Activated T-cell treated with anti-CD3 and anti-CD28 coated beads, Interleukin-2, amount 50 U/mL, for 4 hours (primary cell): ENCODE measurements at regions not wholly inside any gene's neighbourhood (a gene's known extent, or its start where the extent isn't known, plus 50 kb on each side); places are given as distances from the start of the nearest gene placed in this dataset.

ENCODE experiments used
- ATAC-seq, 2 donors: fragments of 200-7000 bp; cut with Tn5 transposase; one replicate each; pipeline ENCODE4 v1.10.0; 2021
- DNase-seq: peaks from one replicate; pipeline ENCODE4 v3.0.0-alpha.2; 2020
- H3K27me3 Mint-ChIP-seq: one replicate; pipeline ENCODE4 v1.8.0; 2021; ENCODE audit warnings: low read depth, mixed read lengths
- H3K36me3 Mint-ChIP-seq: one replicate; pipeline ENCODE4 v1.8.0; 2022; ENCODE audit warnings: mixed read lengths; ENCODE audit not compliant: insufficient read depth
- H3K4me1 Mint-ChIP-seq: one replicate; pipeline ENCODE4 v1.8.0; 2021; ENCODE audit warnings: low read depth, mixed read lengths
- H3K4me3 Mint-ChIP-seq: one replicate; pipeline ENCODE4 v1.8.0; 2021; ENCODE audit warnings: mild to moderate bottlenecking, moderate library complexity, mixed read lengths
- H3K9me3 Mint-ChIP-seq: one replicate; pipeline ENCODE4 v1.8.0; 2021; ENCODE audit warnings: mixed read lengths

DNA sequence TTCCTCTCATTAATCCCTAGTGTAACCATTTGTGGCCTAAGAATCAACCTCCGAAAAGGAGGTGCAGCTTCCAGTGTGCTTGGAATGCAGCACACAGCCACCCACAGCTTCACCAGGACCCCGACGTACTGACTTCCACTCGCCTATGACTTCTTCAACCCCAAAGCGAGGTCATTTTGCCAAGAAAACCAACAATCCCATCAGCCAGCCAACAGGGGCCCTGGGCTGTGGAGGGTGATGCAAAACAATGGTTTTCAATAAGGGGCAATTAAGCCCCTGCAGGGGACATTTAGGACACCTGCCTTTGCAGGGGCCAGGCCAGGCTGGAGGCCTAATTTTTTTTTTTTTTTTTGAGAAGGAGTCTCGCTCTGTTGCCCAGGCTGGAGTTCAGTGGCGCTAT, 158.1 kb upstream of the SKOR2 start:
- ATAC-seq: no peak
- Mint-ChIP-seq H3K27me3 (peaks cover 2% of the 10 kb centered on the region), H3K4me3 (no peak overlapping the region)

DNA sequence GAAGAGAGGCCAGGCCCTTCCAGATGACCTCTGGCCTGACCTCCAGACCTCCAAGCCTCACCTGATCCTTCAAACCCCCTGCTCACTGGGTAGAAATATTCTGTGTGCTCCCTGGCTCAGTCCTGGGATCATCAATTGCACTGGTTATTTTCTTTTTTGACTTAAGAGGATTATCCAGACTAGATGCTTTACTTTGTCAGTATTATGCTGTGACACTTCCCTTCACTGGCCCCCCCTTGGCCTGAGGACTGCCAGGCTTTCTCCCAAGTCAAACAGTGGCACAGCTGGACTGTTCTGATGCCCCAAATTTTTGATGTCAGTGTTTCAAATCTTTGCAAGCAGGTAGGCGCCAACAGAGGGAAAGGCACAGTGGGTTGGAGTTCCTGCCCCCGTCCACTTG, 156.3 kb upstream of the SKOR2 start:
- Mint-ChIP-seq H3K4me3 (no peak overlapping the region), H3K9me3 (no peaks in the 10 kb centered on the region), H3K36me3 (no peaks in the 10 kb centered on the region), H3K27me3 (peaks cover 4% of the 10 kb centered on the region), H3K4me1 (no peaks in the 10 kb centered on the region)
- DNase-seq: no peak
- ATAC-seq: no peak

More for the DNA sequence above, 158.1 kb upstream of the SKOR2 start:
- H3K9me3 Mint-ChIP-seq: no peaks in the 10 kb centered on the region
- no peaks in the 10 kb centered on the region for H3K4me1 Mint-ChIP-seq
- H3K36me3 Mint-ChIP-seq: no peaks in the 10 kb centered on the region
- DNase-seq: no peak

- Mint-ChIP-seq H3K27me3 (peaks cover 4% of the 10 kb centered on the region), H3K4me1 (no peaks in the 10 kb centered on the region), H3K4me3 (no peak overlapping the region), H3K9me3 (no peaks in the 10 kb centered on the region), H3K36me3 (no peaks in the 10 kb centered on the region)
- DNase-seq (no peak), ATAC-seq (no peak)
Observed at GRCh38 chr18:47404845-47405244, 153.4 kb upstream of the SKOR2 start.

- ATAC-seq (no peak), DNase-seq (no peak)
- Mint-ChIP-seq H3K4me3 (no peak overlapping the region), H3K36me3 (no peaks in the 10 kb centered on the region), H3K27me3 (peaks cover 4% of the 10 kb centered on the region), H3K9me3 (no peaks in the 10 kb centered on the region), H3K4me1 (no peaks in the 10 kb centered on the region)
Observed at GRCh38 chr18:47403949-47404348, 152.5 kb upstream of the SKOR2 start.

DNA sequence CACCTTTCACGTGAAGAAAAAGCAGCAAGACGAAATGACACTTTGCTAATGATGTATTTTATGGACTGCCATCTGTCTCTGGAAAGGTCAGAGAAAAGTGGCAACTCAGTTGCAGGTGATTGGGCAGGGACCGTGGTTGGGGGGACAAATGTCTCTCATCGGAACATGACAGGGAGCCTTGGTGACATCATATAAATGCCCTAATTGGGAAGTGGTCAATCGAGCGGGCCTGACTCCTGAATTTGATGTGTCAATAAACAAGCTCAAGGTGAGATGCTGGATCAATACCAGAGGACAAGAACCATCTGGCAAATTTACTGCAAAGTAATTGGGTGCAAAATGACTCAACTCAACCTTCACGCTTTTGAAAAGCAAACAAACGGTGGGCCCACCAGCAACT, 151.9 kb upstream of the SKOR2 start:
- Mint-ChIP-seq H3K27me3 (peaks cover 4% of the 10 kb centered on the region), H3K4me3 (no peak overlapping the region), H3K9me3 (no peaks in the 10 kb centered on the region), H3K36me3 (no peaks in the 10 kb centered on the region), H3K4me1 (no peaks in the 10 kb centered on the region)
- no peak for DNase-seq
- no peak for ATAC-seq

DNA sequence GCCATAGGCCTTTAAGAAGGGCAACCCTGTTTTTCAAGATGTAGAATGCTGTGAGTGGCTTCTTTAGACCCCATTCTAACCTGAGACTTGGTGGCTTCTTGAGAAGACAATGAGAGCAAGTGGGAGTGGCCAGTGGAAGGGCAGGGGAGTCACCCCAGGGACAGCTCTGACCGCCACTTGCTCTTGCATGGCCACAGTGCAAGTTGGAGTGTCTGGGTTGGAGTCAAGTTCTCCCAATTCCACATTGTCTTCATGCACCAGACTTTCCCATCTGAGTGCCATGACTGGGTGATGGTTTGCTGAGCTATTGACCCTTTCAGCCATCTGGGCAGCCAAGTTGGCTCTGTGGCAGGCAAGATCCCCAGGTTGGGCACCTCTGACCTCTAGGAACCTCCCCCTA, 148.0 kb upstream of the SKOR2 start:
- peaks cover 4% of the 10 kb centered on the region for H3K27me3 Mint-ChIP-seq
- ATAC-seq (no peak), DNase-seq (no peak)
- H3K9me3 Mint-ChIP-seq: peaks cover 7% of the 10 kb centered on the region
- no peak overlapping the region for H3K4me3 Mint-ChIP-seq
- no peaks in the 10 kb centered on the region for H3K4me1 Mint-ChIP-seq
- H3K36me3 Mint-ChIP-seq: no peaks in the 10 kb centered on the region

GRCh38 chr18:47397671-47398319, 146.3 kb upstream of the SKOR2 start:
- H3K4me1 Mint-ChIP-seq: no peaks in the 10 kb centered on the region
- H3K4me3 Mint-ChIP-seq: no peak overlapping the region
- H3K27me3 Mint-ChIP-seq: peaks cover under 1% of the 10 kb centered on the region
- ATAC-seq: no peak
- H3K9me3 Mint-ChIP-seq: peaks cover 7% of the 10 kb centered on the region
- no peak for DNase-seq
- H3K36me3 Mint-ChIP-seq: no peaks in the 10 kb centered on the region

DNA sequence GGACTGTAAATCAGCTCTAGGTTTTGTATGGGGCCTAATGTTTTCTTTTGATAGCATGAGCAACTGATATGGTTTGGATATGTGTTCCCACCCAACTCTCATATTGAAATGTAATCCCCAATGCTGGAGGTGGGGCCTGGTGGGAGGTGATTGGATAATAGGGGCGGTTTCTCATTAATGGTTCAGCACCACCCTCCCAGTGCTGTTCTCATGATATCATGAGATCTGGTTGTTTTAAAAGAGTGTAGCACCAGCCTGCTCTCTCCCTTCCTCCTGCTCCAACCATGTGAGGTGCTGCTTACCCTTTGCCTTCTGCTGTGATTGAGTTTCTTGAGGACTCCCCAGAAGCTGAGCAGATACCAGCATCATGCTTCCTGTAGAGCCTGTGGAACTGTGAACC, 140.2 kb upstream of the SKOR2 start:
- Mint-ChIP-seq H3K4me1 (no peaks in the 10 kb centered on the region), H3K36me3 (no peaks in the 10 kb centered on the region), H3K4me3 (no peak overlapping the region), H3K27me3 (peaks cover 2% of the 10 kb centered on the region), H3K9me3 (no peaks in the 10 kb centered on the region)
- DNase-seq (no peak), ATAC-seq (no peak)

GRCh38 chr18:47390410-47391024, 139.1 kb upstream of the SKOR2 start:
- H3K27me3 Mint-ChIP-seq: peaks cover 4% of the 10 kb centered on the region
- H3K4me3 Mint-ChIP-seq: no peak overlapping the region
- H3K36me3 Mint-ChIP-seq: no peaks in the 10 kb centered on the region
- no peak for ATAC-seq
- H3K4me1 Mint-ChIP-seq: no peaks in the 10 kb centered on the region
- no peak for DNase-seq
- H3K9me3 Mint-ChIP-seq: no peaks in the 10 kb centered on the region

DNA sequence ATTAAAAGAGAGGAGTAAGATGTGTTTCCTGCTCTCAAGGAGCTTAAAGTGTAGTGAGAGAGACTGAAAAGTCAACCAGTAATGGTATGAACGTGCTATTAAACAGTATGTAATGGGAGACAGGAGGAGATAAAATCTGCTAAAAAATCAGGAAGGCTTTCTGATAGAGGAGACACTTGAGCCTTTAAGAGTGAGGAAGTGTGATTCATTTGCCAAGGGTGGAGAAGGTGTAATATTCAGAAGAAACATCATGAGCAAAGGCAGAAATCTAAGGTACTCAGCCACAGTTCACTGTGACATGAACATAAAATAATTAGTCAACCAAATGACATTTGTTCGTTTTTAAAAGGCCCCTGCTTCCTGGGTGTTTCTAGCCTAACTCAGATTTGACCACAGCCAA, 137.8 kb upstream of the SKOR2 start:
- DNase-seq: no peak
- Mint-ChIP-seq H3K27me3 (peaks cover 4% of the 10 kb centered on the region), H3K4me3 (no peak overlapping the region), H3K9me3 (no peaks in the 10 kb centered on the region), H3K4me1 (no peaks in the 10 kb centered on the region), H3K36me3 (no peaks in the 10 kb centered on the region)
- ATAC-seq: no peak

GRCh38 chr18:47387864-47388263, 136.4 kb upstream of the SKOR2 start:
- no peak for DNase-seq
- H3K9me3 Mint-ChIP-seq: no peaks in the 10 kb centered on the region
- H3K4me1 Mint-ChIP-seq: no peaks in the 10 kb centered on the region
- H3K4me3 Mint-ChIP-seq: no peak overlapping the region
- ATAC-seq: no peak
- H3K27me3 Mint-ChIP-seq: peaks cover 4% of the 10 kb centered on the region
- H3K36me3 Mint-ChIP-seq: no peaks in the 10 kb centered on the region

DNA sequence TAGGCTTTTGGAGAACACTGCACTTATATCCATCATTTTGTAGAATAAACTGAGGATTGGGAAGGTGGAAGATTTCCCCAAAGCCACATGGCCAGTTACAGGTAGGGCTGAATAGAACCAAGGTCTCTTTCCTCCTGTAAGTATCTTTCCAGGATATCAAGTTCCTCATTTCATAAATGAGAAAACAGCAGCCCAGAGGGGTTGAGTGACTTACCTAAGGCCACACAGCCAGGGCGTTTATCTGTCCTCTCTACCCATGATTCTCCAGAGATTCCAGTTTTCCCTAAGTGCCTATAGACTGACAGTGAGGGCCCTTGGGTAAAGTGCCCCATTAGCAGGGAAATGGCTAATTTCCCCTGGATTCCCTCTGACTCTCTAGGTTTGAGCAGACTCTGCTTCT, 132.3 kb upstream of the SKOR2 start:
- DNase-seq (no peak), ATAC-seq (no peak)
- Mint-ChIP-seq H3K27me3 (peaks cover 2% of the 10 kb centered on the region), H3K4me1 (no peaks in the 10 kb centered on the region), H3K4me3 (no peak overlapping the region), H3K36me3 (no peaks in the 10 kb centered on the region), H3K9me3 (no peaks in the 10 kb centered on the region)

GRCh38 chr18:47381975-47382570, 130.6 kb upstream of the SKOR2 start:
- Mint-ChIP-seq H3K36me3 (no peaks in the 10 kb centered on the region), H3K9me3 (no peaks in the 10 kb centered on the region), H3K27me3 (peaks cover 2% of the 10 kb centered on the region), H3K4me3 (no peak overlapping the region), H3K4me1 (no peaks in the 10 kb centered on the region)
- no peak for DNase-seq
- ATAC-seq: no peak

- Mint-ChIP-seq H3K27me3 (peaks cover 5% of the 10 kb centered on the region), H3K9me3 (no peaks in the 10 kb centered on the region), H3K4me1 (no peaks in the 10 kb centered on the region), H3K4me3 (no peak overlapping the region), H3K36me3 (no peaks in the 10 kb centered on the region)
- no peak for ATAC-seq
- no peak for DNase-seq
Observed at GRCh38 chr18:47380153-47380552, 128.7 kb upstream of the SKOR2 start.

DNA sequence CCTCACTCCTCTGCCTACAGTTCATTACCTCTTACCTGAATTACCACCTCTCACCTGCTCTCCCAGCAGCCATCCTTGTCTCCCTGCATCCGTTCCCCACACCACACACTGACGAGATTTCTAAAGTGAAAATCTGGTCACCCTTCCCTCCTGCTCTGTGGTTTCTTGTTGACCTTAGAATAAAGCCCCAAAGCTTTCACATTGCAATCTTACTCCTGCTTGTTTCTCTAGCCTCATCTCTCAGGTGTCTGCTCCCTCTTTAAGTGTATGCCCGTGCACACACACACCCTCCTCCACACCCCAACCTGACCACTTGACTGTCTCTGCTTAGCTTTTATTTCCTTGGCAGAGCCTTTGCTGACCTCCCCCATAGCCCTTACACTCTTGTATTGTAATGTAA, 122.0 kb upstream of the SKOR2 start:
- H3K27me3 Mint-ChIP-seq: peaks cover 15% of the 10 kb centered on the region
- no peaks in the 10 kb centered on the region for H3K4me1 Mint-ChIP-seq
- DNase-seq (no peak), ATAC-seq (no peak)
- H3K9me3 Mint-ChIP-seq: peaks cover 4% of the 10 kb centered on the region
- no peaks in the 10 kb centered on the region for H3K36me3 Mint-ChIP-seq
- H3K4me3 Mint-ChIP-seq: no peak overlapping the region
